H9 (cell line): ENCODE measurements at regions not wholly inside any gene's neighbourhood (a gene's known extent, or its start where the extent isn't known, plus 50 kb on each side); places are given as distances from the start of the nearest gene placed in this dataset.

Experiments used
- DNase-seq: peaks from one replicate; pipeline ENCODE4 v3.0.0-alpha.2; 2017
- H2AFZ ChIP-seq: one replicate; pipeline ENCODE4 v1.6.1; 2013; ENCODE audit warnings: mild to moderate bottlenecking, low read length, control low read depth, moderate library complexity
- H2AK5ac ChIP-seq: 2 replicates; pipeline ENCODE4 v1.6.1; 2013; ENCODE audit warnings: low read length, control low read depth, mixed read lengths; ENCODE audit not compliant: insufficient read length
- H2BK120ac ChIP-seq: one replicate; pipeline ENCODE4 v1.6.1; 2013; ENCODE audit warnings: low read depth, mild to moderate bottlenecking, low read length, control low read depth, inconsistent platforms; ENCODE audit not compliant: poor library complexity, severe bottlenecking
- H2BK12ac ChIP-seq: 2 replicates; pipeline ENCODE4 v1.6.1; 2013; ENCODE audit warnings: low read length, control low read depth, mixed read lengths, low read depth; ENCODE audit not compliant: insufficient read length
- H2BK15ac ChIP-seq: 2 replicates; pipeline ENCODE4 v1.6.1; 2013; ENCODE audit warnings: low read depth, low read length, control low read depth
- H2BK20ac ChIP-seq: one replicate; pipeline ENCODE4 v1.6.1; 2013; ENCODE audit warnings: low read depth, mild to moderate bottlenecking, low read length, control low read depth, inconsistent platforms; ENCODE audit not compliant: poor library complexity, severe bottlenecking
- H2BK5ac ChIP-seq: 2 replicates; pipeline ENCODE4 v1.6.1; 2013; ENCODE audit warnings: low read length, control low read depth, mixed read lengths; ENCODE audit not compliant: insufficient read length
- H3K14ac ChIP-seq: 2 replicates; pipeline ENCODE4 v1.6.1; 2013; ENCODE audit warnings: low read length, control low read depth; ENCODE audit not compliant: insufficient read depth
- H3K18ac ChIP-seq: 2 replicates; pipeline ENCODE4 v1.6.1; 2013; ENCODE audit warnings: low read depth, mild to moderate bottlenecking, mixed read lengths, low read length, control low read depth; ENCODE audit not compliant: insufficient read length
- H3K23ac ChIP-seq: 2 replicates; pipeline ENCODE4 v1.6.1; 2013; ENCODE audit warnings: low read length, control low read depth, mixed read lengths, low read depth; ENCODE audit not compliant: insufficient read length
- H3K23me2 ChIP-seq: 2 replicates; pipeline ENCODE4 v1.6.1; 2013; ENCODE audit warnings: low read depth, mild to moderate bottlenecking, mixed read lengths, low read length, control low read depth; ENCODE audit not compliant: insufficient read length, poor library complexity, severe bottlenecking
- H3K27ac ChIP-seq: 2 replicates; pipeline ENCODE4 v1.5.1; 2013; ENCODE audit warnings: low read length, control low read depth, mixed read lengths, low read depth; ENCODE audit not compliant: insufficient read length
- H3K27me3 ChIP-seq: 2 replicates; pipeline ENCODE4 v1.6.1; 2013; ENCODE audit warnings: low read length, control low read depth, inconsistent platforms; ENCODE audit not compliant: insufficient read depth
- H3K4ac ChIP-seq: 2 replicates; pipeline ENCODE4 v1.6.1; 2013; ENCODE audit warnings: low read depth, mild to moderate bottlenecking, control low read depth, inconsistent platforms, low read length, moderate library complexity
- H3K4me1 ChIP-seq: 2 replicates; pipeline ENCODE4 v1.6.1; 2013; ENCODE audit warnings: low read length, control low read depth, inconsistent platforms; ENCODE audit not compliant: insufficient read depth
- H3K4me2 ChIP-seq: 2 replicates; pipeline ENCODE4 v1.6.1; 2013; ENCODE audit warnings: low read length, control low read depth, mixed read lengths; ENCODE audit not compliant: insufficient read length, insufficient read depth
- H3K56ac ChIP-seq: 2 replicates; pipeline ENCODE4 v1.6.1; 2013; ENCODE audit warnings: low read depth, mild to moderate bottlenecking, mixed read lengths, low read length, control low read depth; ENCODE audit not compliant: insufficient read length
- H3K79me1 ChIP-seq: 2 replicates; pipeline ENCODE4 v1.6.1; 2013; ENCODE audit warnings: low read depth, mild to moderate bottlenecking, moderate library complexity, low read length, control low read depth, inconsistent platforms; ENCODE audit not compliant: insufficient read depth, poor library complexity, severe bottlenecking
- H3K79me2 ChIP-seq: 2 replicates; pipeline ENCODE4 v1.6.1; 2013; ENCODE audit warnings: low read length, control low read depth, inconsistent platforms; ENCODE audit not compliant: insufficient read depth
- H3K9ac ChIP-seq: 2 replicates; pipeline ENCODE4 v1.6.1; 2013; ENCODE audit warnings: low read length, control low read depth, mixed read lengths; ENCODE audit not compliant: insufficient read length; ENCODE audit errors: extremely low read depth
- H3K9me3 ChIP-seq: one replicate; pipeline ENCODE4 v1.6.1; 2013; ENCODE audit warnings: low read depth, low read length, inconsistent platforms; ENCODE audit not compliant: control insufficient read depth
- H3T11ph ChIP-seq: one replicate; pipeline ENCODE4 v1.6.1; 2013; ENCODE audit warnings: mild to moderate bottlenecking, low read length, control low read depth, inconsistent platforms
- H4K20me1 ChIP-seq: one replicate; pipeline ENCODE4 v1.6.1; 2013; ENCODE audit not compliant: control insufficient read depth, insufficient read length, insufficient read depth
- H4K5ac ChIP-seq: 2 replicates; pipeline ENCODE4 v1.6.1; 2013; ENCODE audit warnings: low read depth, mild to moderate bottlenecking, mixed read lengths, low read length, control low read depth; ENCODE audit not compliant: insufficient read length
- H4K8ac ChIP-seq: replicated peaks from 2 replicates; pipeline ENCODE4 v1.6.1; 2013; ENCODE audit warnings: low read length, control low read depth, mixed read lengths, low read depth; ENCODE audit not compliant: insufficient read length
- H4K91ac ChIP-seq: 2 replicates; pipeline ENCODE4 v1.6.1; 2013; ENCODE audit warnings: low read depth, mild to moderate bottlenecking, moderate library complexity, mixed read lengths, low read length, control low read depth; ENCODE audit not compliant: insufficient read length
- H3K27ac Mint-ChIP-seq, 3 experiments: 2 replicates in 2 of 3; 3 replicates in 1 of 3; pipeline ENCODE4 v1.8.0; 2020 to 2021; ENCODE audit warnings: mixed read lengths in 3 of 3, mild to moderate bottlenecking in 1 of 3, moderate library complexity in 1 of 3
- H3K27me3 Mint-ChIP-seq: 2 replicates; pipeline ENCODE4 v1.8.0; 2021; ENCODE audit warnings: low read depth, mild to moderate bottlenecking, moderate library complexity, mixed read lengths
- H3K36me3 Mint-ChIP-seq, 3 experiments: 2 replicates in 2 of 3; 3 replicates in 1 of 3; pipeline ENCODE4 v1.8.0; 2020 to 2021; ENCODE audit warnings: low read depth in 3 of 3, mixed read lengths in 3 of 3; ENCODE audit not compliant: insufficient read depth in 1 of 3
- H3K4me1 Mint-ChIP-seq, 2 experiments: 2 replicates each; pipeline ENCODE4 v1.8.0; 2020; ENCODE audit warnings: mixed read lengths in 2 of 2
- H3K4me3 Mint-ChIP-seq, 2 experiments: 2 replicates in 1 of 2; 3 replicates in 1 of 2; pipeline ENCODE4 v1.8.0; 2020 to 2021; ENCODE audit warnings: mild to moderate bottlenecking in 2 of 2, mixed read lengths in 2 of 2, moderate library complexity in 1 of 2
- H3K9me3 Mint-ChIP-seq, 2 experiments: 2 replicates in 1 of 2; 3 replicates in 1 of 2; pipeline ENCODE4 v1.8.0; 2020; ENCODE audit warnings: mild to moderate bottlenecking in 2 of 2, mixed read lengths in 2 of 2, moderate library complexity in 1 of 2
- WGBS: extraction: QIAGEN DNeasy Blood & Tissue Kit; methylation state at CpG from one replicate; pipeline ENCODE4 v1.1.7; 2013; ENCODE audit warnings: missing lambda C conversion rate, low lambda C conversion rate, mixed read lengths; ENCODE audit not compliant: insufficient read length; ENCODE audit errors: extremely low coverage; 5-methylcytosine and 5-hydroxymethylcytosine counted together
- TF ChIP-seq, protein P1 (sequence below): fragments of 200-600 bp; sonication (generic); conservative IDR thresholded peaks from 3 replicates; pipeline ENCODE4 v1.8.0; 2021; ENCODE audit warnings: antibody characterized with exemption, mild to moderate bottlenecking

DNA sequence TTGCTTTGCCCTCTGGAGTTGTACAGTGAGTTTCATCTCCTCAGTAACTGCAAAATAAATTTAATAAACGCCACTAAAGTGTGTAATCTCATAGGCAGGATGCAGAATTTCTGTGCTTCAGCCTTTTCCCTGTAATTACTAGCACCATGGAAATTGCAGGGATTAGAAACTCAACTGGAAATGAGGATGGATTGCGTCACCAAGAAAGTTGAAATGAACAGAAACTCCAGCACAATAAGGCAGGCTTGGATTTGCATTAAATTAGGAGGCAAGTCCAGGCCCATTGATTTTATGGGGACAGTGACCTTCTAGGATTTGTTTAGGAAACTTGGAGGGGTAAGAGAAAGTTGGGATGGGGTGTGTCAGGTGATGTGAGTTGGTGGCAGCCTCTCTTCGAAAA lies 197.5 kb downstream of the PTPRU start:
- DNase-seq, result no peak
- TF ChIP-seq, protein P1, sequence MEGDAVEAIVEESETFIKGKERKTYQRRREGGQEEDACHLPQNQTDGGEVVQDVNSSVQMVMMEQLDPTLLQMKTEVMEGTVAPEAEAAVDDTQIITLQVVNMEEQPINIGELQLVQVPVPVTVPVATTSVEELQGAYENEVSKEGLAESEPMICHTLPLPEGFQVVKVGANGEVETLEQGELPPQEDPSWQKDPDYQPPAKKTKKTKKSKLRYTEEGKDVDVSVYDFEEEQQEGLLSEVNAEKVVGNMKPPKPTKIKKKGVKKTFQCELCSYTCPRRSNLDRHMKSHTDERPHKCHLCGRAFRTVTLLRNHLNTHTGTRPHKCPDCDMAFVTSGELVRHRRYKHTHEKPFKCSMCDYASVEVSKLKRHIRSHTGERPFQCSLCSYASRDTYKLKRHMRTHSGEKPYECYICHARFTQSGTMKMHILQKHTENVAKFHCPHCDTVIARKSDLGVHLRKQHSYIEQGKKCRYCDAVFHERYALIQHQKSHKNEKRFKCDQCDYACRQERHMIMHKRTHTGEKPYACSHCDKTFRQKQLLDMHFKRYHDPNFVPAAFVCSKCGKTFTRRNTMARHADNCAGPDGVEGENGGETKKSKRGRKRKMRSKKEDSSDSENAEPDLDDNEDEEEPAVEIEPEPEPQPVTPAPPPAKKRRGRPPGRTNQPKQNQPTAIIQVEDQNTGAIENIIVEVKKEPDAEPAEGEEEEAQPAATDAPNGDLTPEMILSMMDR, result no peak
- H3K9me3 Mint-ChIP-seq, result peaks cover 16 to 19% of the 10 kb centered on the region in 2 experiments
- H2BK5ac ChIP-seq, result no peak overlapping the region
- H4K20me1 ChIP-seq, result no peaks in the 10 kb centered on the region
- H3K23ac ChIP-seq, result no peak overlapping the region
- no peak overlapping the region for H3K9ac ChIP-seq
- peaks cover 12 to 19% of the 10 kb centered on the region in 2 experiments for H3K4me1 Mint-ChIP-seq
- no peaks in the 10 kb centered on the region for H3K27me3 ChIP-seq
- no peak overlapping the region for H2AK5ac ChIP-seq
- peaks cover 4% of the 10 kb centered on the region; the same call in 1 of the 2 replicates for H3K4me1 ChIP-seq
- H4K5ac ChIP-seq, result no peak overlapping the region
- no CpG with 5 or more reads among the region's 3 CpGs for WGBS
- no peak overlapping the region for H2AFZ ChIP-seq
- H3K27ac Mint-ChIP-seq, result no peak overlapping the region; a peak in 1 of 7 replicates
- H3K4ac ChIP-seq, result no peak overlapping the region
- no peaks in the 10 kb centered on the region for H3K79me1 ChIP-seq
- H3K23me2 ChIP-seq, result no peaks in the 10 kb centered on the region
- no peak overlapping the region for H4K91ac ChIP-seq
- no peak overlapping the region for H4K8ac ChIP-seq
- no peak overlapping the region for H3T11ph ChIP-seq
- H3K9me3 ChIP-seq, result peaks cover 6% of the 10 kb centered on the region
- H3K79me2 ChIP-seq, result no peaks in the 10 kb centered on the region
- H2BK15ac ChIP-seq, result no peak overlapping the region
- no peak overlapping the region for H3K4me2 ChIP-seq
- H3K27me3 Mint-ChIP-seq, result peaks cover 13% of the 10 kb centered on the region
- no peak overlapping the region for H3K56ac ChIP-seq
- H3K18ac ChIP-seq, result no peak overlapping the region
- no peak overlapping the region for H2BK20ac ChIP-seq
- no peak overlapping the region for H3K27ac ChIP-seq
- no peak overlapping the region for H3K4me3 Mint-ChIP-seq
- no peak overlapping the region for H3K14ac ChIP-seq
- H2BK12ac ChIP-seq, result no peak overlapping the region
- no peak overlapping the region for H2BK120ac ChIP-seq
- peaks cover 0 to 15% (median 4%) of the 10 kb centered on the region in 3 experiments; a peak in 4 of 7 replicates for H3K36me3 Mint-ChIP-seq
